Keratinocyte (primary cell): ENCODE measurements at regions not wholly inside any gene's neighbourhood (a gene's known extent, or its start where the extent isn't known, plus 50 kb on each side); places are given as distances from the start of the nearest gene placed in this dataset.

Experiments
- DNase-seq: peaks from one replicate; pipeline ENCODE4 v3.0.0-alpha.2; 2011; ENCODE audit warnings: low read depth, missing footprints, low spot score
- FAIRE-seq: peaks from 2 replicates; lab custom pipeline; 2011; peaks lifted over from hg19 to GRCh38; lab: Jason Lieb, UNC
- H2AFZ ChIP-seq: 2 replicates; pipeline ENCODE4 v1.6.0; 2012; ENCODE audit warnings: low read length, control low read depth, inconsistent platforms; ENCODE audit not compliant: control insufficient read depth
- H3K27ac ChIP-seq: 2 replicates; pipeline ENCODE4 v1.5.1; 2011; ENCODE audit warnings: low read length; ENCODE audit not compliant: control insufficient read depth, insufficient read depth
- H3K27me3 ChIP-seq: 3 replicates; pipeline ENCODE4 v1.6.0; 2011; ENCODE audit warnings: low read length; ENCODE audit not compliant: control insufficient read depth, insufficient read depth; ENCODE audit errors: extremely low read depth
- H3K36me3 ChIP-seq, 2 experiments: 2 replicates in 1 of 2; 3 replicates in 1 of 2; pipeline ENCODE4 v1.5.1; 2011; ENCODE audit warnings: low read length in 2 of 2, mild to moderate bottlenecking in 1 of 2; ENCODE audit not compliant: control insufficient read depth in 2 of 2, insufficient read depth in 2 of 2; ENCODE audit errors: extremely low read depth in 1 of 2
- H3K4me1 ChIP-seq: 3 replicates; pipeline ENCODE4 v1.5.1; 2011; ENCODE audit warnings: low read length; ENCODE audit not compliant: control insufficient read depth, insufficient read depth; ENCODE audit errors: extremely low read depth
- H3K4me2 ChIP-seq: 3 replicates; pipeline ENCODE4 v1.6.0; 2011; ENCODE audit warnings: low read depth, low read length; ENCODE audit not compliant: control insufficient read depth, insufficient read depth; ENCODE audit errors: extremely low read depth
- H3K4me3 ChIP-seq, 3 experiments: fragments of 200-600 bp in 1 of 3; sonication (generic) in 1 of 3; 2 replicates in 2 of 3; 3 replicates in 1 of 3; pipeline ENCODE4 v1.5.1; 2011 to 2016; ENCODE audit warnings: low read length in 3 of 3, mild to moderate bottlenecking in 3 of 3, control low read depth in 2 of 3, inconsistent platforms in 1 of 3, low read depth in 1 of 3, mixed read lengths in 1 of 3, mixed run types in 1 of 3, moderate library complexity in 1 of 3; ENCODE audit not compliant: control insufficient read depth in 2 of 3, insufficient read depth in 2 of 3; ENCODE audit errors: extremely low read depth in 1 of 3
- H3K79me2 ChIP-seq: 2 replicates; pipeline ENCODE4 v1.6.0; 2012; ENCODE audit warnings: low read length; ENCODE audit not compliant: control insufficient read depth, insufficient read depth
- H3K9ac ChIP-seq: 3 replicates; pipeline ENCODE4 v1.6.0; 2011; ENCODE audit warnings: low read length; ENCODE audit not compliant: control insufficient read depth, insufficient read depth; ENCODE audit errors: extremely low read depth
- H3K9me1 ChIP-seq: 3 replicates; pipeline ENCODE4 v1.6.0; 2011; ENCODE audit warnings: low read length; ENCODE audit not compliant: control insufficient read depth, insufficient read depth; ENCODE audit errors: extremely low read depth
- H3K9me3 ChIP-seq: 2 replicates; pipeline ENCODE4 v1.5.1; 2012; ENCODE audit warnings: low read depth, low read length; ENCODE audit not compliant: control insufficient read depth
- H4K20me1 ChIP-seq: 3 replicates; pipeline ENCODE4 v1.6.0; 2011; ENCODE audit warnings: low read length; ENCODE audit not compliant: control insufficient read depth, insufficient read depth; ENCODE audit errors: extremely low read depth
- EZH2 ChIP-seq: IDR thresholded peaks from one replicate; pipeline ENCODE4 v1.6.1; 2012; ENCODE audit warnings: inconsistent platforms, mild to moderate bottlenecking, low read length, moderate library complexity
- dilution Hi-C: fragments of 300-500 bp; cut with MboI; formaldehyde crosslinking; loops from one replicate; pipeline ENCODE4 v1.7.0; 2020; ENCODE audit warnings: low sequenced_read_pairs; ENCODE audit not compliant: extremely low pct_ligation_motif_present
- TF ChIP-seq, protein P1 (sequence below), 3 experiments: IDR thresholded peaks in 1 of 3; conservative IDR thresholded peaks in 1 of 3; optimal IDR thresholded peaks in 1 of 3; 2 replicates in 2 of 3; 3 replicates in 1 of 3; pipeline versions ENCODE3 to v1.5.1; 2011; ENCODE audit warnings: low read length in 3 of 3, mild to moderate bottlenecking in 3 of 3, moderate library complexity in 2 of 3, control low read depth in 1 of 3, inconsistent platforms in 1 of 3; ENCODE audit not compliant: insufficient read depth in 2 of 3; ENCODE audit errors: extremely low read depth in 1 of 3

DNA sequence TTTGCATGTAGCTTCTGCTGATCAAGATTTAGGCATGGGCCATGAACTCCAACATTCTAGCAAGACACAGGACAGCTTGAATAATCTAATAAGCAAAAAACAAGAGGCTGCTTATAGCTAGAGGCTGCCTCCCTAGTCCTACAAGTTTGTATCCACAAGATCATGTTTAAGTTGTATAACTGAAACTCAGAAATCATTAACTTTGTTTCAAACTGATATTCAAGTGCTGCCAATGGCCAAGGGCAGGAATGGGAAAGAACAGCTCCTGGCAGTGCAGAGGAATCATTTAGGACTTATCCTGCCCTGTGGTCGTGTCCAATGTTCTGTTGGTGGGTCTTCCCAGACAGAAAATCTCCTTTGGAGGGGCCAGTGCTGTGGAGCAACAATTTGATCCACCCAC lies 209.6 kb upstream of the DDI1 start:
- H3K9me3 ChIP-seq = no peaks in the 10 kb centered on the region
- no peaks in the 10 kb centered on the region for H3K27me3 ChIP-seq
- DNase-seq = no peak
- H2AFZ ChIP-seq = no peak overlapping the region
- H3K79me2 ChIP-seq = no peaks in the 10 kb centered on the region
- no peak overlapping the region for H3K4me3 ChIP-seq
- no peaks in the 10 kb centered on the region for H3K36me3 ChIP-seq
- no peak for TF ChIP-seq EZH2
- TF ChIP-seq, protein P1, sequence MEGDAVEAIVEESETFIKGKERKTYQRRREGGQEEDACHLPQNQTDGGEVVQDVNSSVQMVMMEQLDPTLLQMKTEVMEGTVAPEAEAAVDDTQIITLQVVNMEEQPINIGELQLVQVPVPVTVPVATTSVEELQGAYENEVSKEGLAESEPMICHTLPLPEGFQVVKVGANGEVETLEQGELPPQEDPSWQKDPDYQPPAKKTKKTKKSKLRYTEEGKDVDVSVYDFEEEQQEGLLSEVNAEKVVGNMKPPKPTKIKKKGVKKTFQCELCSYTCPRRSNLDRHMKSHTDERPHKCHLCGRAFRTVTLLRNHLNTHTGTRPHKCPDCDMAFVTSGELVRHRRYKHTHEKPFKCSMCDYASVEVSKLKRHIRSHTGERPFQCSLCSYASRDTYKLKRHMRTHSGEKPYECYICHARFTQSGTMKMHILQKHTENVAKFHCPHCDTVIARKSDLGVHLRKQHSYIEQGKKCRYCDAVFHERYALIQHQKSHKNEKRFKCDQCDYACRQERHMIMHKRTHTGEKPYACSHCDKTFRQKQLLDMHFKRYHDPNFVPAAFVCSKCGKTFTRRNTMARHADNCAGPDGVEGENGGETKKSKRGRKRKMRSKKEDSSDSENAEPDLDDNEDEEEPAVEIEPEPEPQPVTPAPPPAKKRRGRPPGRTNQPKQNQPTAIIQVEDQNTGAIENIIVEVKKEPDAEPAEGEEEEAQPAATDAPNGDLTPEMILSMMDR (optimal IDR thresholded peaks at IDR 0.05 in 1 of 3, IDR thresholded peaks at IDR 0.05 in 1 of 3, conservative IDR thresholded peaks at IDR 0.05 in 1 of 3; ENCODE audit: extremely low read depth in 1 of 3, insufficient read depth in 2 of 3, low read length in 3 of 3) = no peak
- no peaks in the 10 kb centered on the region for H4K20me1 ChIP-seq
- FAIRE-seq = no peak
- no peaks in the 10 kb centered on the region for H3K4me1 ChIP-seq
- no peak overlapping the region for H3K4me2 ChIP-seq
- no peak overlapping the region for H3K9ac ChIP-seq
- H3K9me1 ChIP-seq = no peaks in the 10 kb centered on the region
- no peak overlapping the region for H3K27ac ChIP-seq
- dilution Hi-C loops = no loop called here

GRCh38 chr11:103829596-103829995 lies 206.8 kb upstream of the DDI1 start:
- Histone ChIP-seq H3K4me3 (no peak overlapping the region), H3K27ac (no peak overlapping the region), H3K79me2 (no peaks in the 10 kb centered on the region), H3K9me3 (no peaks in the 10 kb centered on the region), H3K4me1 (no peaks in the 10 kb centered on the region), H2AFZ (no peak overlapping the region), H3K9me1 (no peaks in the 10 kb centered on the region), H3K36me3 (no peaks in the 10 kb centered on the region), H3K4me2 (no peak overlapping the region), H4K20me1 (no peaks in the 10 kb centered on the region), H3K9ac (no peak overlapping the region), H3K27me3 (no peaks in the 10 kb centered on the region)
- no peak for FAIRE-seq
- dilution Hi-C loops = no loop called here
- DNase-seq = no peak
- TF ChIP-seq, protein P1 (optimal IDR thresholded peaks at IDR 0.05 in 1 of 3, IDR thresholded peaks at IDR 0.05 in 1 of 3, conservative IDR thresholded peaks at IDR 0.05 in 1 of 3; ENCODE audit: extremely low read depth in 1 of 3, insufficient read depth in 2 of 3, low read length in 3 of 3) = no peak
- no peak for TF ChIP-seq EZH2
